GM23338 (cell line): ENCODE measurements at regions not wholly inside any gene's neighbourhood (a gene's known extent, or its start where the extent isn't known, plus 50 kb on each side); places are given as distances from the start of the nearest gene placed in this dataset.

Experiments
- CTCF ChIP-seq, 2 experiments: fragments of 200-600 bp in 1 of 2; sonication (generic) in 1 of 2; conservative IDR thresholded peaks; 2 replicates each; pipeline versions ENCODE4 v1.5.1 to v1.6.1; 2016 to 2017; ENCODE audit warnings: antibody characterized with exemption in 2 of 2, low read depth in 2 of 2, mild to moderate bottlenecking in 2 of 2, moderate library complexity in 1 of 2
- NANOG ChIP-seq: IDR thresholded peaks from 2 replicates; pipeline ENCODE4 v1.6.1; 2016; ENCODE audit warnings: antibody characterized with exemption, borderline replicate concordance
- ZNF114 ChIP-seq: fragments of 250-450 bp; sonication (Bioruptor Pico); IDR thresholded peaks from 2 replicates; pipeline ENCODE4 v1.5.0; 2020; ENCODE audit warnings: mild to moderate bottlenecking, moderate library complexity

- no peak for TF ChIP-seq ZNF114
- TF ChIP-seq CTCF (conservative IDR thresholded peaks at IDR 0.05; ENCODE audit: low read depth in 2 of 2) = no peak
- no peak for TF ChIP-seq NANOG
Measured at GRCh38 chr9:115444959-115445358, 327.0 kb upstream of the TNC start.
